Left kidney (tissue), 1 donor: ENCODE measurements at regions not wholly inside any gene's neighbourhood (a gene's known extent, or its start where the extent isn't known, plus 50 kb on each side); places are given as distances from the start of the nearest gene placed in this dataset.

Source experiments
- DNase-seq: peaks from one replicate; pipeline ENCODE4 v3.0.0-alpha.2; 2013

DNA sequence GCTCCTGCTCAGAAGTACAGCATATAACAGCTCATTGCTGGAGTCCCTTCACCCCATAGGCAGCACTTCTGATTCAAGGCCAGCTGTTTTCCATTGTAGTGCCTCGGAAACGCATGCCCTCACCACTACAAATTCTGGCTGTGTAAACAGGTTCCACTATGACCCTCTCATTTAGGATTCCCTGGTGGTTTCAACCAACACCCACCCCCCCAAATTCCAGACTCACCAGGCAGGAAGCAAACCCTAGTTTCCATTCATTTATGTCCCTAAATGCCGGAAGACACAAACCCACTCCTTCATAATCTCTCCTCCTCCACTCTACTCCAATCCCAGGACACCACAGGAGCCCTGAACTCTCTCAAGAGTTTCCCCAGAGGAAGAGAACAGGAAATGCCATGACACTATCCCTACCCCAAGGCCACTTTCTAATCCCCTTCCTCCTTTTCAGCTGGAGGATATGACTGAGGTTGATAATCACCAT is 75.9 kb upstream of the TMPO start:
- DNase-seq, result no peak

- no peak for DNase-seq
Measured at GRCh38 chr12:98439981-98440581, 75.3 kb upstream of the TMPO start.

GRCh38 chr12:98446060-98446459 is 69.3 kb upstream of the TMPO start:
- DNase-seq, result no peak

DNA sequence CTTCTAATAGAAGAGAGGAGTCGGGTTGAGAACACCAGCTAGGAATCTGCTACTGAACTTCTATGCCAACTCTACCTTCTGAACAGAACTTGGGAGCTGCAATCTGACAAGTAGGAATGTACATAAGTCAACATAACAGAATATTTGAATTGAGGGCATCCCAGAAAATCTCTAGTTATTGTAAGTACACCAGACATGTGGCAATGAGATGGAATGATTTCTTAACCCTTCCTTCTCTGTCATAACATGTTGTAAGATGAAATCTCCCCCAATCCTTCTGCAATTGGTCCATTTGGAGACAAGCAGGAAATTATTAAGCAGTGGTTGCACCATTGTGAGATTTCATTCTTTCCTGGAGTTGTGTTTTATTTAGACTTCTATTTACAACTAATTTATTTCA is 68.7 kb upstream of the TMPO start:
- no peak for DNase-seq

DNA sequence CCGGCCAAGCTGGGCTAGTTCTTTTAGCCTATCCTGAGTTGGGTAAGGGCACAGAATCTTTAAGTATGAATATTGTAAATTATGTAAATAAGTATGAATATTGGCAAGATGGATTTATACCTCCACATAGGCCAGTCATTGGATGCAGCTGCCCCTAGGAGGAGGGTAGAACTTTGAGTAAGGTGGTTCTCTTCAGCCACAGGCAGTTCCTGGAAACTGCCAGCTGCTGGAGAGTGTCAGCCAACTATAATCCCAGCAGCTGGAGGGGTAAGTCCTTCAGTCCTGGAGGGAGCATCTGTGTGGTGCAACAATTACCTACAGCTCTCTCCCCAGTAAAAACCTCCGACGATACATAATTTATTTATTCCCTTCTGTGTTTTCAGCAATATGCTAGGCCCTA is 65.8 kb upstream of the TMPO start:
- DNase-seq, result no peak

- no peak for DNase-seq
Measured at GRCh38 chr12:98453070-98453469, 62.3 kb upstream of the TMPO start.

DNA sequence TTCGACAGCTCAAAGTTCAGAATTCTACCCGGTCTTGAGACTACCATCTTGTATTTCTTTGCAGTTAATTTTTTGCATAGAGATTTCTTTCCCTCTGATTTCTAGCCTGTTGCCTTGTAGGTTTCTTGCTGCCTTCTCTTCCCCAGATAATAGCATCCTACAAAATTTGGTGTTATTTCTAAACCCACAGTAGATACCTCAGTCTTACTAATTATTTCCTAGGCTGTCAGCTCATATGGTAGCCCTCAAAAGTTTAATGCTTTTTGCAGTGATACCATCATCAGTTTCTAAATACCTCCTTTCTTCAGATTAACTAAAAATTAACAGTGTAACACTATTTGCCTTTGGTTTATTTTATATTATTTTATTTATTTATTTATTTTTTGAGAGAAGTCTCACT is 61.9 kb upstream of the TMPO start:
- DNase-seq, result no peak

DNA sequence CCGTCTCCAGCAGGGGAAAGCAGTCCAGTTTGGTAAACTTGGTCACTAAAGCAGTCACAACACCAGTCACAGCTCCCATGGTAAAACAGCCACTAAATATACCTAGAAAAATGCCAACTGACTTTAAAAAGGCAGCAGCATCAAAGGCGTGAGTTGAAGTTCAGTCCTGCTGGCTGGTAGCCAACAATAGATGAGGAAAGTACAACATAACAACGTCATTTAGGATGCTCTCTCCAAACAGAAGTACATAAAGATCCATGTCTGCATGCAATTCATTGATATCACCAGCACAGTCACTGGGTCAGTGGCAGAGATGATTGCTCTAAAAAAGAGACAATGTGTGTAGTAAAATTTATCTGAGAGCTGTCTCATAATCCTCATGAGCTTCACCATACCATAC is 59.3 kb upstream of the TMPO start:
- no peak for DNase-seq

GRCh38 chr12:98456576-98457573 is 58.5 kb upstream of the TMPO start:
- peak; percentile 57 for DNase-seq

GRCh38 chr12:98464190-98464589 is 51.2 kb upstream of the TMPO start:
- no peak for DNase-seq

DNA sequence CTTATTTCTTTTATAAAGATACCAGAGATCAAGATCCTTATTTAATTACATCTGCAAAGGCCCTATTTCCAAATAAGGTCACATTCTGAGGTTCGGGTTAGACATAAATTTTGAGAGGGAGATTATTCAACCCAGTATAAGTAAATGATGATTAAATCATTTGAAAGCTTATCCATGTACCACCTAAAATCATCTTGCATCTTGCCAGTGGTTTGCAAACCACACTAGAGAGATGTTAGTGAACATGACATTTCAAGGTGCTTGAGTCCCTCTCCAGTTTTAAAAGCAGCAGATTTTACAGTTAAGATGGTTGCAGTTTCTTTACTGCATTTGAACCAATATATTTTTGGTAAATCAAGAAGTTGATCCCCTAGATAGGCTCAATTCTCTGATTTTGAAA is 49.9 kb upstream of the TMPO start:
- DNase-seq, result no peak
